Skin of body (tissue), 1 donor: ENCODE measurements at regions not wholly inside any gene's neighbourhood (a gene's known extent, or its start where the extent isn't known, plus 50 kb on each side); places are given as distances from the start of the nearest gene placed in this dataset.
A peak's percentile ranks its signal among the peaks of the same experiment; 100 is the strongest.

Source experiments
- DNase-seq: peaks from one replicate; lab custom pipeline; 2025; lab: John Stamatoyannopoulos, UW

DNA sequence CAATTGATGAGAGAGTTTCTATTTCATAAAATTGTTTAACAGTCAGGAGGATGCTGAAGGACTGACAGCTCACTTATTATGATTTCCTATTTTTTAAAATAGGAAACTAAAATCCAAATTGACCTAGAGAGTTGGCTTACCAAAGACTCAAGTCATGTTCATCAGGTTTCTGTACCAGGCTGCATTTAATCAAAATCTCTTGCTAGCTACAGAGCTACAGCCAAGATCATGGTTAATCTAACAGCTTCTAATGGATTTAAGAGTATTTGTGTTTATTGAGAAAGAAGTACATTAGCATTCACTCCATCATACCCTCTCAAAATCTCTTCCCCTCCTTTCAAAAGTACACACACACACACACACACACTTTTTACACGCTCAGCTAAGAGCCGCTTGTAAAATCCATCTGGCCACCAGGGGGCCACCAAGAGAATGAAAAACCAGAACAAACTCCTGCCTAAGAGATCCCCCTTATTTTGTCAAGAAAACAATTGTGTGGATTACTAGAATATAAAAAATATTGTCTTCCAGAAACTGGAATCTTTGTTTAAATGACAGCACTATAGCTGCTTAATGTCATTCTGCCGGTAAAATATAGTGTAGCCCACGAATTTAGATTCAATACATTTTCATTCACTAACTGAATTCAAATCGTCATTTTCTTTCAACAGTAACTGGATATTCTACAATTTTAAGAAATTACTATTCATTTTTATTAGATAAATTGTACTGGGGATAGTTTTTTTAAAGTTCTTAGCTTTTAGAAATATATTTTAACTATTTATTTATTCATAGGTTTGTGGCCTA is 334.0 kb downstream of the BTG1 start:
- peak; percentile 5 for DNase-seq

DNA sequence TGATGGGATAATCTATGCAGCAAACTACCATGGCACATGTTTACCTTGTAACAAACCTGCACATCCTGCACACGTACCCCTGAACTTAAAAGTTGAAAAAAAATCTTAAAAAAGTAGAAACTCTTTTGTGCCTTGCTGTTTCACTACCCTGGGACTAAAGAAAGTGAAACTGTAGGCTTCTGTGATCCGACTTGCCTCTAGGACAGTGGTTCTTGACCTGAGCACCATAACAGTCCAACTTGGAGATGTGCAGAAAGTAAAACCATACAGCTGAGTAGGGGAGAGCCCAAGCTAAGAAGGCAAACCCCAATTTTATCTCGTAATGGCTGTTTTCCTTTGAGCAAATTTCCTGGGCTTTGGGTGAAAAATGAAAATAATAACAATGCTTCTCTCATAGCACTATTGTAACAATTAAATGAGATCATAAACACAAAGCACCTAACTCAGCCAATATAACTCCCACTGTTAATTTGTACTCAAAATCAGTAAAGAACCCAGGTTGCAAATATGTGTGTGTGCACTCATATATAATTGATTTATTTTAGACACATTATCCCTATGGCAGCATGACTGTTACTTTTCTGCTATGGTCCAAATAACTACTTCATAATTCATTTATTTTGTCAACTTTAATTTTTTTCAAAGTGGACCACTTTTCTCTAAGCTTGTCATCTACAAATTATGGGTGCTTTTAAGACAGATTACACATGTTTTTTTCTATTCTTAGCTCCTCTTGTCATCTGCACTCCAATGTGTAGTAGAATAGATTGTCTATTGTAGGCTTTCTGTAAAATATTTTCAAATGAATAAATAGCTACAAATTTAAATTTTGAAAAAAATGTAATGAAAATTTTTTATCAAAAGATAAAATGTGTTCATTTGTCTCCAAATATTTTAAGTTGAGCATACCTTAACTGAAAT is 334.9 kb downstream of the BTG1 start:
- no peak for DNase-seq

DNA sequence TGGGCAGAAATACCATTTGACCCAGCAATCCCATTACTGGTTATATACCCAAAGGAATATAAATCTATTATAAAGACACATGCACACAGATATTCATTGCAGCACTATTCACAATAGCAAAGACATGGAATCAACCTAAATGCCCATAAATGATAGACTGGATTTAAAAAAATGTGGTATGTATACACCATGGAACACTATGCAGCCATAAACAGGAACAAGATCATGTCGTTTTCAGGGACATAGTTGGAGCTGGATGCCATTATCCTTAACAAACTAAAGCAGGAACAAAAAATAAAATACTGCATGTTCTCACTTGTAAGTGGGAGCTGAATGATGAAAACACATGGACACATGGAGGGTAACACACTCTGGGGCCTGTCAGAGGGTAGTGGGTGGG is 335.6 kb downstream of the BTG1 start:
- DNase-seq = no peak

DNA sequence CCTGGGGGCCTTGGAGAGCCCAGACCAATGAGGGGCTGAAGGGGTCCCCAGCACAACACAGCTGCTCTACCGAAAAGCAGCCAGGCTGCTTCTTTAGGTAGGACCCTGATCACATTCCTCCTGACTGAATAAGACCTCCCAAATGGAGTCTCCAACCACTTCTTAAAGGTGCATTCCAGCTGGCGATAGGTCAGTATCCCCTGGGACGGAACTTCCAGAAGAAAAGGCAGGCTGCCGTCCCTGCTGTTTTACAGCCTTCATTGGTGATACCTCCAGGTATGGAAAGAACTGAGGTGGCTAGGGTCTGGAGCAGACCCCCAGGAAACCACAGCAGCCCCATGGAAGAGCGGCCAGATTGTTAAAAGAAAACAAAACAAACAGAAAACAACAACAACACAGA is 340.6 kb downstream of the BTG1 start:
- no peak for DNase-seq

DNA sequence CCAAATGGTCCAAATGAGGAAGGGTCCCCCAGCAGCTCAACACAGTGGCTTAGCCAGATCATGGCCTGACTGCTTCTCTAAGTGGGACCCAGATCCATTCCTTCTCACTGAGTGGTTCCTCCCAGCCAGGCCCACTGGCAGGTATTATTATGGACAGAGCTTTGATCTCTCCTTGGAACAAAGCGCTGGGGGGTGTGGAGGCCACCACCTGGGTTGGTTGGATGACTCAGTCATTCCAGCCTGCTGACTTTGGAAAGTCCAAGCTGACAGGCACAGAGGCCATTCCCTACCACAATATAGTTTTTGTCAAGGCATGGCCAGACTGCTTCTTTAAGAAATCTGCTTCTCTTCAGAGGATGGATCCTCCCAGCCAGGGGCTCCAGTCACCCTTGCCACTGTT is 341.1 kb downstream of the BTG1 start:
- no peak for DNase-seq

DNA sequence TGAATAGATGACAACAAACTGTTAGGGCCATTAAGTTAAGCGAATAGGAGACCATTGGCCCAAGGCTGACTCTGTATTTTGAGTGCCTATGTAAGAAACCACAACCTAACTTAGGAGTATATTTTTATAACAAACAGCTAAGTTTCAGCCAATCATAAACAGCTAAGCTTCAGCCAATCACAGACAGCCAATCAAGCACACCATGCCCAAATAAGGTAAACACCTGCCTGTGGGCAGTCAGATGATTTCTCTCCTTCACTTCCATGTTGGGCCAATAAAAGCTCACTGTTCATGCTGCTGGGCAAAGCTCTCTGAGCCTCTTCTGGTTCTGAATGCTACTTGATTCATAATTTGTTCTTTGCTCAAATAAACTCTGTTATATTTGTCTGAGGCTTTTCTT is 344.6 kb downstream of the BTG1 start:
- DNase-seq = no peak

DNA sequence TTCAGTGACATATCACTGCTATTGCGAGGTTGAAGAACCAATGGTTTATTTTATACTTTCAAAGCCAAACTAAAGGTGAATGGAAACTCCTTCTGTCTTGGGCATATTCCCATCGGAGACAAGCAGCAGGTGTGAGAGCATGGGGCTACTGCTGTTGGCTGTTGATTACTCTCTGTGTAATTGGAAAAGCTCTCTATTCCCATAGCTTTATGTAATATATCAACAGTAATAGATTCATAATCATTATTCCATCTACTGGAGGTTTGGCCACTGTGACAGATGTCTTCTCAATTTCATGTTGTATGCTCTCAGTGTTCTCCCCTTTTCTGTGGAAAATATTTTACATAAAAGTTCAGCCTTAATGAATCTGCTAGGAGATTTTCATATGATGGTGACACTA is 352.0 kb downstream of the BTG1 start:
- DNase-seq = no peak

DNA sequence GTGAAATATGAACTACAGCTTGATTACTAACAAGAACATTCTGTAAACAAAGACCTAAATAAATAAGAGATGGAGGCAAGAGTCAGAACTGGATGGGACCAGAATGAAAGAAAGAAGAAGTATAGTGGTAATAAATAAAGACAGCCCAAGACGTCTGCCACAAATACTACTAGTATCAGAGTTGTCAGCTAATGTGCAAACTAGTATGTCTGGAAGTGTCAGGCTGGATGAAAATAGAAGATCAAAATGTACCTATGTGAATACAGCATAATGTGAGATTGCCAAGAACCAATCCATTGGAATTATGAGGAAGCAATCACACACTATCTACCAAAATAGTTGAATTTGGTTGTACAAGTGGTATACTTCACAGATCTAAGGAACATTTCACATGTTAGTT is 353.0 kb downstream of the BTG1 start:
- DNase-seq = no peak

DNA sequence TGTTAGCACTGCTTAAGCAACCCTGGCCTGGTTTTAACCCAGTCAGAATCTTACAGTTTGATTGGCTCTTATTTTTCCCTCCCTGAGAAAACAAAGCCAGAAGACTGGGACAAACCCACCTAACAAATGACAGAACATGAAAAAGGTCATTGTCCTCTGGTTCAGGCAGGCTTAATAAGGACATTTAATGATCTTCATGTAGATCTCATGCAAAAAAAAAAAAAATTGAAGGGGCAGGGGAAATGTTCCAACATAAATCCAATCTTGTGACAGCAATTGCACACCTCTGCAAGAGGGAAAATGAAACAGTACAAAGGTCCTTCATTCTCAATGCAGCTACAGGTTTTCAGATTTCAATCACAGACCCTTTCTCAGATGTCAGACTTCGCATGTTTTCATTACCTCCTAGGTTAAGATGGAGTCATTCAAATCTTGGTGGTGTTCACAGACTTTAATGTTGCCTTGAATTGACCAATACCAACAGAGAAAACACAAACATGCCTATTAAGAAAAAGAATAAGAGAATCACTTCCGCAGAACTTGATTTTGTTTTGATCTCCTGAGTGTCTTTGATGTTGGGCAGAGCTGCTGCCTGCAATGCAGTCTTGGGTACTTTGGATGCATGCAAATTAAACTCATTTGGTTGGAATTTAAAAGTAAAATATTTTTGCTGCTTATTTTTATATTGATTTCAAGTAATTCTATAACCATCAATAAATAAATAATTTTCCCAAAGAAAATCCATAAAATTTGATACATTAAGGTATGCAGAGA is 359.0 kb downstream of the BTG1 start:
- no peak for DNase-seq

DNA sequence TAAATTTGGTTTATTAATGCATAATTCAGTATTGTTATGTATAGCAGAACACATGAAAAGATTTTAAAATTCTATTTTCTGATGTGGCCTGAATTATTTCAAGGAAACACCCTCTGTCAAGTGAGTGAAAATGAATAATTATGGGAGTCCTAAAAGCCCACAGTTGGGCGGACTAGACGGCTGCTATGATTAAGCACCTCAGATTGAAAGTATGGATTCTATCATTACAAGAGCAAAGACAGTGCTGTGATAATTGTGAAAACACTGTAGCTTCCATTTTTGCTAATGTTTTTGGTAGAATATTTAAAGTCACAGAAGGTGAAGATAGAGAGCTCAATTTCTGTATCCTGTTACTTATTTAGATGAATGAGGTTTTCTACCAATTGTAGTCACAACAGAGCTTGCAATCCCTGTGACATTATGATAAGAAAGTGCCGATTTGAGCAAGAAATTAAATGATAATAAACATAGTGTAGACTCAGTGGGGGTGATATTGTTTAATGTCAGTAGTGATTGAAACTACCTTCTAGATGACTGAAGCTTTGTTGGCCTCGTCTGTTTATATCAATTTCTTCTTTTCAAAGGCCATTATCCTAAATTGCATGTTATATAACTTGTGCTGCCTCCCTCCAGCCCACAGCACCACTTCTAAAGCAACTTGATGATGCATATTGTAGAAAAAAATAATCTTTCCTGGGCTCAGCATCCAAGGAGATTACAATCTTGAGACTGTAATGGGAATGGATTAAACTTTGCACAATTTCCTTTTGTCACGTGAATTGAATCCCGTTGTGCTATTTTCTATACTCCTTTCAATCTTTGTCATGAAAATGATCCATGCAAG is 359.8 kb downstream of the BTG1 start:
- no peak for DNase-seq

DNA sequence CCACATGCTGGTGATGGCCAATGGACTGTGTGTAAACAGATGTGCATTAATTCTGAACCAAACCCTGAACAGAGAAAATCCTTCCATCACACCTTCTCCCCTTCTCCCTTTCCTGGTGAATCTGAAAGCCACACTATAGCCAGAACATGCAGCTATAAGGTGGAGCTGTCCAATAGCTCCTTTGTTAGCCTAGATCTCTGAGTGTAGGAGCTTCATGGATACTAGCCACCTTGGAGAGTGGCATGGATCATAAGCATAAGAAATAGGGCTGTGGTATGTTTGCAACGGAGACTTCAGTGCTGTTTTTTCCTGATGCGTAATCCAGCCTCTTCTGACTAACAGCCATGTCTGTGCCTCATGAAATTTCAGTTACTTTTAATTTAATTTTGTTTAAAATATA is 364.5 kb downstream of the BTG1 start:
- DNase-seq = no peak

DNA sequence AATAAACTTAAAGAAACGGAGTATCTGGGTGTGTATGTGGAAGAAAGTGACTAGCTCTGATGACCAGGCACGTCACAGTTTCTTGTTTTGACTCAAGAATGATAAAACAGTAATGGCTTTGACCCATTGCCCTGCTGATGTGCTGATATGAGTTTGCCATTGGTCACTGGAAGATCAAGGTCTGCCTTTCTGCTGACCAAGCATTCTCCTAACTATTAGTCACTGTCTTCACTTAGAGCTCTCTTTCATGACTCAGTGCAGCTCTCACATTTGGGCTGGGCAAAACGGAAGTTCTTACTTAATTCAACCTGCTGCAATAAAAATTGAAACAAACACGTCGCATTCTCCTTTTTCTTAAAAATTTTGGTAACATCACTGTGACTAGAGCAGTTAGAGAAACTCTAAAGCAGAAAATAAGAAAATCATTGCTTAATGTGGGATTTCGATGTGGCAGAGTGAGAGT is 366.7 kb downstream of the BTG1 start:
- DNase-seq = peak; percentile 31

DNA sequence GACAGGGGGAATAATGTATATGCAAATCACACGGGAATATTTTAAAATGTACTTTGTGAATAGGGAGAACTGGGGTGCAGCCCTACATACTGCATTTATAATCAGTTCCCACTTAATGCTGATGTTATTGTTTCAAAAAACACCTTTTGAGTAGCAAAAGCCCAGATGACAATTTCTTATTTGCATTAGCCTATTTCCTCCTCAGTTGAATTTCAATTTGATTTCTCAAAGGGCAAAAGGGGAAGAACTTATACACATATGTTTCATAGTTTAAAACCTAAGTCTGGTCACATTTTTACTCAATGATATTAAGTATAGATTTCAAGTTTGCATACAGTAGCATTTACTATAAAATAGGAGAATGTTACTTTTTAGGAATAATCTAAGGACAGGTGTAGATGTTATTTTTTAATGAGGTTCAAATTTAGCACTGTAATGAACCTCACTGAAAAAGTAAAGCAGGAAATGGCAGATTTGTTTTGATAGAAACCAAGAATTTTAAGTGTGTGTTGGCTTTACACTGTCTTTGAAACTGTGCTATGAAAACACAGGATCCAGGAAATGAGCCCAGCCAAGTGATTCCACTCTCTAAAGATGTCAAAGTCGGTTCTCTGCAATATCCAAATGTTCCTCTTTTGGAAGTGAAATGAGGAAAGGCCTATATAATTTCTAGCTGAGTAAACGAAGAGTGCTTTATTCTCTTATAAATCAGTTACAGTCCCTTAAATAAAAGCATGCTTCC is 367.4 kb downstream of the BTG1 start:
- DNase-seq = peak; percentile 64

DNA sequence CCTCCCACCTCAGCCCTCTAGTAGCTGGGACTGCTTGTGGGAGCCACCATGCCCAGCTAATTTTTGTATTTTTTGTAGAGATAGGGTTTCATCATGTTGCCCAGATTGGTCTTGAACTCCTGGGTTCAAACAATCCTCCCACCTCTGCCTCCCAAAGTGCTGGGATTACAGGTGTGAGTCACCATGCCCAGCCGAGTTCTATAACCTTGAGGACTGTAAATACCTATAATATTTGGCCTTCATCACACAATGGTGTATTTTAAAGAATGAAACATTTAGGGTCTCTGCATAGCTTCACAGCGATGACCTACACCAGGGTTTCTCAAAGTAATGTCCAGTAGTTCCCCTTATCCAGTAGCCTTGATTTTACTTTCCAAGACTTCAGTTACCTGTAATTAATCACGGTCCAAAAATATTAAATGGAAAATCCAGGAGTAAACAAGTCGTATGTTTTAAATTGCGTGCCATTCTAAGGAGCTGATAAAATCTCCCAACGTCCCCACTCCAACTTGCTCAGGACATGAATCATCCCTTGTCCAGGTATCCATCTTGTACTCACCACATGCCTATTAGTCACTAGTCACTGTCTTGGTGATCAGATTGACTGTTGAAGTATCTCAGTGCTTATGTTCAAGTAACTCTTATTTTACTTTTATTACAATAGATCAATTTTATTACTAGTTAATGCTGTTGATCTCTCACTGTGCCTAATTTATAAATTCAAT is 368.2 kb downstream of the BTG1 start:
- DNase-seq = no peak

DNA sequence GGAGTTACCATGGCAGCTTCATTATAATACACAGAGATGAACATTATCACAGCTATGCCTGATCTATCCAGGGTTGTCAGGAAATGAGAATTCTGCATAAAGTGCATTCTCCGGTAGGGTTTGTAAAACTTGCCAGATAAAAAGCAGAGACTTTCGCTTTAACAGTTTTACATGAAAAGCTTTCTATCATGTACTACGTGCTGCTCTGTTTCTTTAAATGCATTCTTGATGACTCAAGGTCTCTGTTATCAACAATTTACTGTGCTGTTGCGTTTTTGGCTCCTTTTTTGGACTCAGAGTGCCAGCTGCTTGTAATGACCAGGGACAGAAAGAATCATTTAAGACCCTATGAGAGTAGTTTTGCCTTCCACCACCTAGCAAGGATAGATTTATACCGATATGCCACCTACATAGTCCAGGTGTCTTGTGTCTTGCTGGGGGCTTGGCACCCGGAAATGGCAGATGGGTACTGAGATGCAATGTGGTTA is 371.2 kb downstream of the BTG1 start:
- no peak for DNase-seq

DNA sequence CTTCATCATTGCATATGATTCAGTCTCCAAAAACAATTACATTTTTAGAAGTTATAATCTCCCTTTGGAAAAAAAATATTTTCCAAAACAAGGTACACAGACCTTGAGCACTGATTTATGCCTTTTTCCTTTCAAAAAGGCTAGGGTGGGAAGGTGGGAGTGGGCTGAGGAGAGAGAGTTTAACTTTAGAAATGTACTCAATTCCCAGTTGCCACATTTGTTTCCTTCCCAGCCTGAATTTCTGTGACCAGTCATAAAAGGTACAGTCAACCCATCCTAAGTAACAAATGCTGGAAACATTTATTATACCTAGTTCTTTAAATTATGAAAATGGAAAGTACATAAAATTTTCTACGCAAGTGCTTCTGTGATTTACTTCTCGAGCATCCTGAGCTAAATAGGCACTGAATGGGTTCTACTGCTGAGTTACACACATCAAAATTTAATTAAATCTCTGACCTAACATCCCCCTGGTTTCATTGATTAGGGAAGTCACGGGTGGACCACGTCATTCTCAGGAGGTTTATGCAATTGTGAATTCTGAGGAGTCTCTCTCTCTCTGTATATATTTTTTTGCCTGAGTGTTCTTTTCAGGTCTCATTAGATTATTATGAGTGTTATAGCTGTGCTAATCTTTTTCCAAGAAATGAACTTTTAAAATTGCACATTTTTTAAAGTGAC is 371.8 kb downstream of the BTG1 start:
- DNase-seq = no peak

DNA sequence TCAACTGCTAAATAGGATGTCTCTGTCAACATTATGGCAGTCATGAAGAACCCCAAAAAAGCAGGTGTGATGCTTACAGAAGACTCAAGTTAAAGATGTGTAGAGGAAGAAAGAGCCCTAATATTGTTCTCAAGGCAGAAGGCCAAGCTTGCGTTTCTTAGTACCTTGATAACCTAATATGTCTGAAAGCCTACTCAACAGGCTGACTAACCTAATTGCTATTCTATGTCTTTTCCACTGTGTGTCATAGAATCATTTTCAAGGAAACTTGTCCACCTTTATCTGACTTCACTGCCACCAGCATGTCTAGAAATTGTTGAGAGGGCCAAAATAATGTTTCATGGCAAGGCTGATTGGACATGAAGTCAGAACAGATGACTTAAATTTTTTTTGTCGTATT is 373.2 kb downstream of the BTG1 start:
- DNase-seq = no peak

DNA sequence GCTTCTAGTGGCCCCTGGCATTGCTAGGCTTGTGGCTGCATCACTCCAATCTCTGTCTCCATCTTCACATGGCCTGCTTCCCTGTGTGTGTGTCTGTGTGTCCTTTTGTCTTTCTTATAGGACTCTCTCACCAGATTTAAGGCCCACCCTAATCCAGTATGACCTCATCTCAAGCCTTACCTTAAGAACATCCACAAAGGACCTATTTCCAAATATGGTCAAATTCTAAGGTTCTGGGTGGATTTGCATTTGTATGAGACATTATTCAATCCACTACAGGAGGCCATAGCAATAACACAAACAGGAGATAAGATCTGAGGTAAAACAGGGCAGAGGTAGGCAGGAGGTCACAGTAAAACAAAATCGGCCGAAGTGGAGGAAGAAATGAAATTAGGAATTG is 375.9 kb downstream of the BTG1 start:
- no peak for DNase-seq

DNA sequence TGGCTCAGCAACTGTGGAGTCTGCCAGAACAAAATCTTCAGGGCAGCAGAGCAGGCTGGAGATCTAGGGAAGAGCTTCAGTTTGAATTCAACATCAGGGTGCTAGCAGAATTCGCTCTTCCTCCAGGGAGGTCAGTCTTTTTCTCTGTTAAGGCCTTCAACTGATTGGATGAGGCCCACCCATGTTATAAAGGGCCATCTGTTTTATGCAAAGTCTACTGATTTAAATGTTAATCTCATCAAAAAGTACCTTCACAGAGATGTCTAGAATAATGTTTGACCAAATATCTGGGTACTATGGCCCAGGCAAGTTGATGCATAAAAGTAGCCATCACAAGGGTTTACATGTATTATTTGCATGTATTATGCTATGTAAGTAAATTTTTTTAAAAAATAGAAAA is 378.4 kb downstream of the BTG1 start:
- no peak for DNase-seq
